HEK293T (cell line): ENCODE measurements at regions not wholly inside any gene's neighbourhood (a gene's known extent, or its start where the extent isn't known, plus 50 kb on each side); places are given as distances from the start of the nearest gene placed in this dataset.

Experiments
- CTCF ChIA-PET: fragments of 350-600 bp; formaldehyde crosslinking; extraction: SDS; loops from one replicate; lab custom pipeline; 2021; ENCODE audit warnings: antibody characterized with exemption, inconsistent platforms; lab: Yijun Ruan, JAX
- POLR2A ChIA-PET: fragments of 350-600 bp; formaldehyde crosslinking; extraction: SDS; loops from one replicate; lab custom pipeline; 2020; ENCODE audit warnings: antibody characterized with exemption, inconsistent platforms; lab: Yijun Ruan, JAX
- DNase-seq: peaks from one replicate; pipeline ENCODE4 v3.0.0; 2012; ENCODE audit warnings: mixed read lengths; ENCODE audit errors: extremely low spot score
- ARNT ChIP-seq: fragments of 450-650 bp; IDR thresholded peaks from 2 replicates; pipeline ENCODE4 v1.6.1; 2017; ENCODE audit warnings: mild to moderate bottlenecking
- BHLHE40 ChIP-seq: fragments of 450-650 bp; IDR thresholded peaks from 2 replicates; pipeline ENCODE4 v1.6.1; 2016; ENCODE audit warnings: mild to moderate bottlenecking, moderate library complexity, borderline replicate concordance
- CTBP1 ChIP-seq: fragments of 450-650 bp; IDR thresholded peaks from 2 replicates; pipeline ENCODE4 v1.6.1; 2016; ENCODE audit warnings: borderline replicate concordance
- ELF4 ChIP-seq: fragments of 450-650 bp; IDR thresholded peaks from 2 replicates; pipeline ENCODE4 v1.6.1; 2017; ENCODE audit warnings: antibody characterized with exemption
- FOXA1 ChIP-seq: fragments of 450-650 bp; IDR thresholded peaks from 2 replicates; pipeline ENCODE4 v1.6.1; 2016; ENCODE audit warnings: mild to moderate bottlenecking
- FOXK2 ChIP-seq: fragments of 450-650 bp; IDR thresholded peaks from 2 replicates; pipeline ENCODE4 v1.6.1; 2016; ENCODE audit warnings: mild to moderate bottlenecking
- FOXM1 ChIP-seq: fragments of 450-650 bp; IDR thresholded peaks from 2 replicates; pipeline ENCODE4 v1.6.1; 2017; ENCODE audit warnings: mild to moderate bottlenecking, borderline replicate concordance
- HDGF ChIP-seq: fragments of 450-650 bp; IDR thresholded peaks from 2 replicates; pipeline ENCODE4 v1.6.1; 2017; ENCODE audit warnings: antibody characterized with exemption, borderline replicate concordance
- L3MBTL2 ChIP-seq: fragments of 450-650 bp; conservative IDR thresholded peaks from 2 replicates; pipeline ENCODE4 v1.6.1; 2016; ENCODE audit warnings: mild to moderate bottlenecking
- LEF1 ChIP-seq: fragments of 450-650 bp; IDR thresholded peaks from 2 replicates; pipeline ENCODE4 v1.6.1; 2017; ENCODE audit warnings: mild to moderate bottlenecking, borderline replicate concordance
- NFRKB ChIP-seq: fragments of 450-650 bp; IDR thresholded peaks from 2 replicates; pipeline ENCODE4 v1.6.1; 2016; ENCODE audit warnings: mild to moderate bottlenecking, moderate library complexity
- SP1 ChIP-seq: fragments of 450-650 bp; IDR thresholded peaks from 2 replicates; pipeline ENCODE4 v1.6.1; 2017
- SUZ12 ChIP-seq: fragments of 450-650 bp; IDR thresholded peaks from 2 replicates; pipeline ENCODE4 v1.6.1; 2016; ENCODE audit warnings: mild to moderate bottlenecking
- TARDBP ChIP-seq: fragments of 450-650 bp; IDR thresholded peaks from 2 replicates; pipeline ENCODE4 v1.6.1; 2016
- ZNF384 ChIP-seq: fragments of 450-650 bp; IDR thresholded peaks from 2 replicates; pipeline ENCODE4 v1.6.1; 2016
- TF ChIP-seq, protein P1 (sequence below): fragments of 450-650 bp; IDR thresholded peaks from 2 replicates; pipeline ENCODE4 v1.6.1; 2016

DNA sequence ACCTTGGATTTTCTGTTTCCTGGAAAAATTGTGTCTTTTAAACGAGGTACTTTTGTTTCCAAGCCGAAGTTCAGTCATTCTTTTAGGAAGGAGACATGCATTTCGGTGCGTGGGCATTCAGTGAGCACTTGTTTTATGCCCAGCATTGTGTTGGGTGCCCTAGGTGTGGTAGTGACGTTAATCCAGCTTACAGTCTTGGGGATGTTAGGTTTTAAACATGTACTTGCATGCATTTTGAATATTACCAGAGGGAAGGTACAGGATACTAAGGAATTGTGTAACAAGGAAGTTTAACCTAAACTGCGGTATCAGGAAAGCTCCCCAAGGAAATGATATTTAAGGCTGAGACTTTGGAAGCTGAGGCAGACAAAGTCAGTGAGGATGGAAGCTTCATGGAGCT lies 66.3 kb downstream of the ARHGAP35 start:
- no peak for TF ChIP-seq ARNT
- no peak for TF ChIP-seq CTBP1
- TF ChIP-seq HDGF: no peak
- TF ChIP-seq, protein P1, sequence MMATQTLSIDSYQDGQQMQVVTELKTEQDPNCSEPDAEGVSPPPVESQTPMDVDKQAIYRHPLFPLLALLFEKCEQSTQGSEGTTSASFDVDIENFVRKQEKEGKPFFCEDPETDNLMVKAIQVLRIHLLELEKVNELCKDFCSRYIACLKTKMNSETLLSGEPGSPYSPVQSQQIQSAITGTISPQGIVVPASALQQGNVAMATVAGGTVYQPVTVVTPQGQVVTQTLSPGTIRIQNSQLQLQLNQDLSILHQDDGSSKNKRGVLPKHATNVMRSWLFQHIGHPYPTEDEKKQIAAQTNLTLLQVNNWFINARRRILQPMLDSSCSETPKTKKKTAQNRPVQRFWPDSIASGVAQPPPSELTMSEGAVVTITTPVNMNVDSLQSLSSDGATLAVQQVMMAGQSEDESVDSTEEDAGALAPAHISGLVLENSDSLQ: no peak
- no peak for TF ChIP-seq ELF4
- TF ChIP-seq L3MBTL2: no peak
- no peak for TF ChIP-seq FOXM1
- TF ChIP-seq SUZ12: no peak
- TF ChIP-seq SP1: no peak
- TF ChIP-seq FOXK2: no peak
- TF ChIP-seq ZNF384: no peak
- no peak for TF ChIP-seq TARDBP
- TF ChIP-seq FOXA1: no peak
- TF ChIP-seq LEF1: no peak
- no peak for TF ChIP-seq NFRKB
- TF ChIP-seq BHLHE40: no peak
- CTCF ChIA-PET: interaction anchor here (0.5 to 1.1 kb wide), 2 partner anchors 15 to 18 kb away, joined by 3 to 4 read pairs; no protein-coding TSS in a partner anchor
- no peak for DNase-seq
- POLR2A ChIA-PET: interaction anchor here (0.6 kb wide), 1 partner anchor 1193 kb away, joined by 3 read pairs; no protein-coding TSS in a partner anchor

DNA sequence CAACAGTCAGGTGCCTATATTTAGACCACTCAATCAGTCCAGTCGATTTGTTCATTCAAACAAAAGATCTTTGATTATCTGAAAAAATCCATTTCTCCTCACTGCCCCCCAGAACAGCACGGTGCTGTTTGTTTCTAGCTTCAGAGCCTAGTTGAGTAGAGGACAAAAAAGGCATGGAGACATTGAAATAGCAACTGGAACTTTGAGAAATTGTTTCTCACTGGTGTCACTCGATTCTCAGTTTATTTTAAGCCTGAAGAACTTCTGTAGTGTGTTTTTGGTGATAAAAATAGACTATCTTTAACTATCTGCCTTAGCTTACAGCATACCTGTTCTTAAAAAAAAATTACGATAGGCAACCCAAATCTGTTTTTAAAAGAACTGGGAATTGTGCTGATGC lies 67.1 kb downstream of the ARHGAP35 start:
- DNase-seq: no peak
- TF ChIP-seq, protein P1: no peak
- no peak for TF ChIP-seq L3MBTL2
- TF ChIP-seq CTBP1: no peak
- TF ChIP-seq HDGF: no peak
- TF ChIP-seq FOXM1: no peak
- TF ChIP-seq ELF4: no peak
- TF ChIP-seq SP1: no peak
- no peak for TF ChIP-seq LEF1
- TF ChIP-seq ZNF384: no peak
- TF ChIP-seq ARNT: no peak
- no peak for TF ChIP-seq SUZ12
- no peak for TF ChIP-seq FOXA1
- TF ChIP-seq TARDBP: no peak
- TF ChIP-seq FOXK2: no peak
- TF ChIP-seq NFRKB: no peak
- no peak for TF ChIP-seq BHLHE40
- POLR2A ChIA-PET: interaction anchor here (0.6 to 1.0 kb wide), 2 partner anchors 14 to 1193 kb away, joined by 3 read pairs; no protein-coding TSS in a partner anchor
- CTCF ChIA-PET: interaction anchor here (1.1 kb wide), 1 partner anchor 17 kb away, joined by 3 read pairs; no protein-coding TSS in a partner anchor

DNA sequence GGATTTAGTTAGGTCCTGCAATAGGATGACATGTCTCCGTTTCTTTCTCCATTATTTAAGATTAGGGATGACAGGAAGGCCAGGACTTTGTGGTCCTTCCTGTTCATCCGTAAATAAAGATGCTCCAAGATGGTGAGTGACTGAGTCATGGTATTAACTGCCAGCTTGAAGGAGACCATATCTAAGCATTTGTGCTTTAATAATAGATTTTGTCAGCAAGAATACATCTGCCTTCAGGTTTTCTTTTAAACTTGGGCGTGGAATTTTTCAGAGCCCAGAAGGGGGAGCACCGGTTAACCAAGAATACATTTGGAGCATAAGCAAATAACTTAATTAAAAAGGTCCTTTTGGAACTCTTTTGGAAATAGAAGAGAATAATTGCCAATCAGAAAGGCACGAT lies 68.2 kb downstream of the ARHGAP35 start:
- DNase-seq: no peak
- CTCF ChIA-PET: no interaction called here

DNA sequence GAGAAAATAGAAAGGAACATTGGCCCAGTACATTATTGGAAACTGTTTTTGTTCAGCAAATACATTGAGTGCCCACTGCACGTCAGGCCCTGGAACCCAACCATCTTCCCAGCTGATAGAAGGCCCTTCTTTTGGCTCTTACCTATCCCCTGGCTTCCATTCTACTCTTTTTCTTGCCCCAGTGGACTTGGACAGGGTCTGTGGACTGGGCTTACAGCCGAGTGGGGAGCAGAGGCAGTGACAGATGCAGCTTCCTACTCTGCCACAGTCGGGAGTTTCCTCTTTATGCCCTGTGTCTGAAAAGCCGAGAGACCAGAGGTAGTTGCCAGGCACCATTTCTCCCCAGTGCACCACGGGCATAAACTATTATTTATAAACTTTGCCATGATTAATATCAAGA lies 70.4 kb downstream of the ARHGAP35 start:
- TF ChIP-seq FOXK2 (no peak), ELF4 (no peak), NFRKB (no peak), SUZ12 (no peak), HDGF (no peak)
- ChIA-PET CTCF (no interaction called here), POLR2A (interaction anchor here (0.7 kb wide), 1 partner anchor 43 kb away, joined by 3 read pairs; no protein-coding TSS in a partner anchor)
- no peak for DNase-seq

More for the DNA sequence above, 68.2 kb downstream of the ARHGAP35 start:
- POLR2A ChIA-PET: no interaction called here
- TF ChIP-seq TARDBP: no peak
- no peak for TF ChIP-seq FOXK2
- no peak for TF ChIP-seq ELF4
- no peak for TF ChIP-seq SP1
- TF ChIP-seq FOXM1: no peak
- TF ChIP-seq SUZ12: no peak
- TF ChIP-seq CTBP1: no peak
- no peak for TF ChIP-seq FOXA1
- no peak for TF ChIP-seq NFRKB
- TF ChIP-seq ZNF384: no peak
- TF ChIP-seq, protein P1: no peak
- no peak for TF ChIP-seq LEF1
- no peak for TF ChIP-seq HDGF
- no peak for TF ChIP-seq ARNT
- no peak for TF ChIP-seq BHLHE40

DNA sequence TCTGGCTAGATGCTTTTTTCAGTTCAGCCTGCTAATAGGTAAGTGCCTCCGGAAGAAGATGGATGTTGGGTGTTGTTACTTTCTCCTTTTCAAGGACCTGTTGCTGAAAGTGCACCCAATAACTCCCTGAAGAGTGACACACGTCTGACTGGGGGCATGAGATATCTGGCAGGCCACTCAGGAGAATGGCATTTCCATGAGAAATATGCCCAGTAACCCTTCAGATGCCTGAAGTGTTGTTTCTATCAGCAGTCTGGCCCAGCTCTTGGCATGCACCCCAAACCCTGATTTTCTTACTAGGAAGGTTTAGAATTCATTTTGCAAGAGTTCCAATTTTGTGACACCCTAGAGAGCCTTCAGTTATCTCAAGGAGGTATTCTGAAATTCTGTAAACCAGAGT lies 71.5 kb downstream of the ARHGAP35 start:
- POLR2A ChIA-PET: no interaction called here
- TF ChIP-seq ZNF384 (no peak), NFRKB (no peak), LEF1 (no peak), CTBP1 (no peak), FOXK2 (no peak), FOXM1 (no peak), SP1 (no peak), BHLHE40 (no peak), ELF4 (no peak), ARNT (no peak), SUZ12 (no peak), HDGF (no peak), L3MBTL2 (no peak), FOXA1 (no peak)
- TF ChIP-seq, protein P1: no peak
- CTCF ChIA-PET: interaction anchor here (0.6 kb wide), 1 partner anchor 551 kb away, joined by 3 read pairs; no protein-coding TSS in a partner anchor
- DNase-seq: no peak
